ENCODE measurements at regions not wholly inside any gene's neighbourhood (a gene's known extent, or its start where the extent isn't known, plus 50 kb on each side); places are given as distances from the start of the nearest gene placed in this dataset.
A peak's percentile ranks its signal among the peaks of the same experiment; 100 is the strongest.
"Not testable (repeated sequence)": the region's sequence is repeated elsewhere in the genome, so short reads cannot be mapped to it uniquely, and the experiment has no call there.

- DNase-seq (ENCODE audit: low spot score): no peak
Measured at GRCh38 chr3:139095803-139096466, 51.2 kb upstream of the PRR23C start.

- no peak for DNase-seq (ENCODE audit: low spot score)
Measured at GRCh38 chr3:139096670-139097069, 52.0 kb upstream of the PRR23C start.

- no peak for DNase-seq (ENCODE audit: low spot score)
Measured at GRCh38 chr3:139098391-139098790, 53.7 kb upstream of the PRR23C start.

GRCh38 chr3:139099968-139100817 lies 55.5 kb upstream of the PRR23C start:
- DNase-seq (ENCODE audit: low spot score): no peak

- DNase-seq (ENCODE audit: low spot score): no peak
Measured at GRCh38 chr3:139100821-139101220, 56.1 kb upstream of the PRR23C start.

GRCh38 chr3:139101396-139101795 lies 56.7 kb upstream of the PRR23C start:
- no peak for DNase-seq (ENCODE audit: low spot score)

GRCh38 chr3:139103484-139103883 lies 58.8 kb upstream of the PRR23C start:
- no peak for DNase-seq (ENCODE audit: low spot score)

- no peak for DNase-seq (ENCODE audit: low spot score)
Measured at GRCh38 chr3:139104062-139104461, 59.4 kb upstream of the PRR23C start.

- no peak for DNase-seq (ENCODE audit: low spot score)
Measured at GRCh38 chr3:139105154-139105702, 60.5 kb upstream of the PRR23C start.

- no peak for DNase-seq (ENCODE audit: low spot score)
Measured at GRCh38 chr3:139106013-139106932, 61.6 kb upstream of the PRR23C start.

- no peak for DNase-seq (ENCODE audit: low spot score)
Measured at GRCh38 chr3:139107424-139108252, 62.9 kb upstream of the PRR23C start.

GRCh38 chr3:139108253-139108969 lies 63.7 kb upstream of the PRR23C start:
- DNase-seq (ENCODE audit: low spot score): no peak

- DNase-seq (ENCODE audit: low spot score): no peak
Measured at GRCh38 chr3:139109271-139109670, 64.6 kb upstream of the PRR23C start.

GRCh38 chr3:139110072-139110830 lies 65.6 kb upstream of the PRR23C start:
- peak; percentile 4 for DNase-seq (ENCODE audit: low spot score)

- DNase-seq (ENCODE audit: low spot score): not testable (repeated sequence)
Measured at GRCh38 chr3:139110929-139111328, 66.2 kb upstream of the PRR23C start.

- DNase-seq (ENCODE audit: low spot score): peak; percentile 46
Measured at GRCh38 chr3:139111392-139112229, 66.9 kb upstream of the PRR23C start.

GRCh38 chr3:139112230-139112558 lies 67.5 kb upstream of the PRR23C start:
- DNase-seq (ENCODE audit: low spot score): no peak

- DNase-seq (ENCODE audit: low spot score): peak; percentile 17
Measured at GRCh38 chr3:139113231-139113992, 68.7 kb upstream of the PRR23C start.

Data from pons (tissue), 1 donor.